ENCODE measurements at regions not wholly inside any gene's neighbourhood (a gene's known extent, or its start where the extent isn't known, plus 50 kb on each side); places are given as distances from the start of the nearest gene placed in this dataset.

- Histone ChIP-seq H3K9me3 (no peaks in the 10 kb centered on the region), H3K27me3 (no peaks in the 10 kb centered on the region)
Measured at GRCh38 chr5:35357973-35358372, 127.7 kb upstream of the PRLR start.

DNA sequence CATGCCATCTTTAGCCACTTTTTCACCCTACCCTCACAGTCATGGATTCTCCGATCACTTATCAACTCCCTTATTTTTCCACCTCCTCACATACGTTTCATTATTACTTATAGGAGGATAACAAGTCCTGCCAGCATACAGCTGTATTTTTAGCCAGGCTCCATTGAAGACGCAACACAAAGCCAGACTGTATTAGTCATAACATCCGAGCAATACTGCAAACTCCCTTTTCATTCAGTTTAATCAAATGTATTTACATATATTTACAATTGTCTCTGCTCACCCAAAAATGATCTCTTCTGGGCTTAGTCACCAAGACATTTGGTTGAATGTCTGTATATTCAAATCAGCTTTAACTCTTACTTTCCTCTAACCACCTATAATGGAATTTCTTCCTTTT, 126.4 kb upstream of the PRLR start:
- no peaks in the 10 kb centered on the region for H3K4me1 ChIP-seq
- H3K9me3 ChIP-seq, result no peaks in the 10 kb centered on the region
- H3K4me3 ChIP-seq (ENCODE audit: low read depth, low read length), result no peak overlapping the region
- TF ChIP-seq CTCF (IDR thresholded peaks at IDR 0.05; ENCODE audit: low read depth, low read length), result no peak
- H3K36me3 ChIP-seq, result no peaks in the 10 kb centered on the region
- H3K27me3 ChIP-seq, result no peaks in the 10 kb centered on the region
- no peak for DNase-seq

More at GRCh38 chr5:35357973-35358372, 127.7 kb upstream of the PRLR start:
- H3K4me3 ChIP-seq (ENCODE audit: low read depth, low read length), result no peak overlapping the region
- no peak for DNase-seq
- no peak for TF ChIP-seq CTCF (IDR thresholded peaks at IDR 0.05; ENCODE audit: low read depth, low read length)
- H3K4me1 ChIP-seq, result no peaks in the 10 kb centered on the region
- no peaks in the 10 kb centered on the region for H3K36me3 ChIP-seq

DNA sequence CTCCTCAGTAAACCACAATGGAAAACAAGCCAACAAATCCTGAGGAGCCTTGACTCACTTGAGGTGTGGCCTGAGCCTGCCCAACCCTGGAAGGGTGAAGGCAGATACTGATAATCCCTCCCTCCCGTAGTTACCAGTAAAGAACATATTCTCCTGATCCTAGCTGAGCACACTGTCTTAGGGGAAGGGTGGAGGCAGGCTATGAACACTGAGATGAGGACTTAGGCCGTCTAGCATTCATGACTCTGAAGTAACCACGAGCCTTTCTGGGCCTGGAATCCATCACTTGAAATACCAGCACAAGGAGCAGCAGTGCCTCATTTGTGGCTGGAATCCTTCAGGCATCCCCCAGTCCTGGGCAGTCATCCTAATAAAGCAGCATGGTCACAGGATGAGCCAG, 124.5 kb upstream of the PRLR start:
- Histone ChIP-seq H3K36me3 (no peaks in the 10 kb centered on the region), H3K27me3 (no peaks in the 10 kb centered on the region), H3K4me1 (no peaks in the 10 kb centered on the region), H3K4me3 (ENCODE audit: low read depth, low read length) (no peak overlapping the region), H3K9me3 (no peaks in the 10 kb centered on the region)
- no peak for TF ChIP-seq CTCF (IDR thresholded peaks at IDR 0.05; ENCODE audit: low read depth, low read length)
- DNase-seq, result no peak

DNA sequence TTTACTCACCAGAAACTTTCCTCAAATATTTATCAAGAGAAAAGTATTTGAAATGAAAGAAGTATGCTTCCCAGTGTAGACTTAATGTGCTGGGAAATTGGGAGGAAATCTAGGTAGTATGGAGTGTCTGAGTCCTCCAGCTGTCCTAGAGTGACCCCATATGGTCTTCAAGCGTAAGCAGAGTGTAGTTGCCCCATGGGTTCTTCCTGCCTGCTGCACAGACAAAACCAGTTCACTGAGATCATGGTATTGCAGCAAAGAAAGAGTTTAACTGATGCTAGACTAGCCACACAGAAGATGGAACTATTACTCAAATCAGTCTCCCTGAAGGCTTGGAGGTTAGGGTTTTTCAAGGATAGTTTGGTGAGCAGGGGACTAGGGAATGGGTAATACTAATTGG, 114.9 kb upstream of the PRLR start:
- Histone ChIP-seq H3K27me3 (no peaks in the 10 kb centered on the region), H3K4me1 (no peaks in the 10 kb centered on the region), H3K4me3 (ENCODE audit: low read depth, low read length) (no peak overlapping the region), H3K36me3 (no peaks in the 10 kb centered on the region), H3K9me3 (no peaks in the 10 kb centered on the region)
- no peak for TF ChIP-seq CTCF (IDR thresholded peaks at IDR 0.05; ENCODE audit: low read depth, low read length)
- no peak for DNase-seq

GRCh38 chr5:35342664-35343063, 112.4 kb upstream of the PRLR start:
- no peak for DNase-seq
- Histone ChIP-seq H3K9me3 (no peaks in the 10 kb centered on the region), H3K36me3 (no peaks in the 10 kb centered on the region), H3K4me1 (no peaks in the 10 kb centered on the region), H3K27me3 (no peaks in the 10 kb centered on the region), H3K4me3 (ENCODE audit: low read depth, low read length) (no peak overlapping the region)
- TF ChIP-seq CTCF (IDR thresholded peaks at IDR 0.05; ENCODE audit: low read depth, low read length), result no peak

GRCh38 chr5:35341189-35341588, 110.9 kb upstream of the PRLR start:
- TF ChIP-seq CTCF (IDR thresholded peaks at IDR 0.05; ENCODE audit: low read depth, low read length), result no peak
- no peaks in the 10 kb centered on the region for H3K27me3 ChIP-seq
- no peaks in the 10 kb centered on the region for H3K9me3 ChIP-seq
- no peak overlapping the region for H3K4me3 ChIP-seq (ENCODE audit: low read depth, low read length)
- no peaks in the 10 kb centered on the region for H3K4me1 ChIP-seq
- no peaks in the 10 kb centered on the region for H3K36me3 ChIP-seq
- DNase-seq, result no peak
